A673 (cell line): ENCODE measurements at regions not wholly inside any gene's neighbourhood (a gene's known extent, or its start where the extent isn't known, plus 50 kb on each side); places are given as distances from the start of the nearest gene placed in this dataset.

ENCODE experiments used
- CTCF ChIP-seq: fragments of 300-800, 200-600 bp; sonication (generic); conservative IDR thresholded peaks from 2 replicates; pipeline ENCODE4 v1.5.1; 2017; ENCODE audit warnings: low read depth, mild to moderate bottlenecking, antibody characterized with exemption, low read length, moderate library complexity, mixed read lengths
- EZH2 ChIP-seq: fragments of 200-600 bp; sonication (generic); IDR thresholded peaks from 2 replicates; pipeline ENCODE4 v1.6.1; 2017; ENCODE audit warnings: borderline replicate concordance, low read depth, mild to moderate bottlenecking, mixed read lengths, antibody characterized with exemption, low read length; ENCODE audit not compliant: poor library complexity, severe bottlenecking

- TF ChIP-seq CTCF (no peak), EZH2 (no peak)
Measured at GRCh38 chr4:64477127-64477526, 67.9 kb upstream of the TECRL start.
